HEK293 (cell line): ENCODE measurements at regions not wholly inside any gene's neighbourhood (a gene's known extent, or its start where the extent isn't known, plus 50 kb on each side); places are given as distances from the start of the nearest gene placed in this dataset.

ENCODE experiments used
- CTCF ChIA-PET: fragments of 350-600 bp; formaldehyde crosslinking; extraction: SDS; loops from one replicate; lab custom pipeline; 2021; ENCODE audit warnings: antibody characterized with exemption; lab: Yijun Ruan, JAX
- POLR2A ChIA-PET: fragments of 300-600 bp; formaldehyde crosslinking; extraction: SDS; loops from one replicate; lab custom pipeline; 2020; ENCODE audit warnings: antibody characterized with exemption, inconsistent platforms; lab: Yijun Ruan, JAX
- H3K27ac ChIP-seq: fragments of 200-500 bp; sonication (Bioruptor generic); 2 replicates; pipeline ENCODE4 v1.5.1; 2014; ENCODE audit warnings: low read depth, low read length, control low read depth, inconsistent platforms; ENCODE audit errors: extremely low read depth
- H3K36me3 ChIP-seq, 2 experiments: fragments of 200-500 bp in 1 of 2; sonication (Bioruptor generic) in 1 of 2; 1 replicate in 1 of 2; 2 replicates in 1 of 2; pipeline ENCODE4 v1.5.1; 2014 to 2017; ENCODE audit warnings: inconsistent platforms in 2 of 2, low read length in 2 of 2; ENCODE audit not compliant: control insufficient read depth in 2 of 2, insufficient read depth in 1 of 2
- H3K4me1 ChIP-seq: fragments of 200-500 bp; sonication (Bioruptor generic); 2 replicates; pipeline ENCODE4 v1.5.1; 2014; ENCODE audit warnings: mild to moderate bottlenecking, low read length, inconsistent platforms; ENCODE audit not compliant: control insufficient read depth, insufficient read depth
- H3K4me3 ChIP-seq: 2 replicates; pipeline ENCODE4 v1.5.1; 2011; ENCODE audit warnings: low read depth, mild to moderate bottlenecking, control low read depth, low read length, moderate library complexity
- H3K9me3 ChIP-seq: fragments of 200-500 bp; sonication (Bioruptor generic); 2 replicates; pipeline ENCODE4 v1.5.1; 2014; ENCODE audit warnings: low read depth, low read length, inconsistent platforms; ENCODE audit not compliant: control insufficient read depth, insufficient read depth
- BCL11A ChIP-seq: fragments of 450-650 bp; formaldehyde crosslinking; IDR thresholded peaks from 2 replicates; pipeline ENCODE4 v1.5.1; 2016; ENCODE audit warnings: low read depth, missing biosample characterization, missing genetic modification characterization
- EGR2 ChIP-seq: fragments of 450-650 bp; formaldehyde crosslinking; IDR thresholded peaks from 2 replicates; pipeline ENCODE4 v1.5.1; 2016; ENCODE audit warnings: low read depth, missing biosample characterization, missing genetic modification characterization
- IKZF3 ChIP-seq: fragments of 450-650 bp; IDR thresholded peaks from 2 replicates; pipeline ENCODE4 v1.5.0; 2018; ENCODE audit warnings: missing biosample characterization, mild to moderate bottlenecking, missing genetic modification characterization, moderate library complexity
- SP3 ChIP-seq: fragments of 450-650 bp; formaldehyde crosslinking; IDR thresholded peaks from 2 replicates; pipeline ENCODE4 v1.5.1; 2016; ENCODE audit warnings: missing biosample characterization, missing genetic modification characterization
- ZIC2 ChIP-seq: fragments of 450-650 bp; formaldehyde crosslinking; IDR thresholded peaks from 2 replicates; pipeline ENCODE4 v1.5.1; 2016; ENCODE audit warnings: missing biosample characterization, missing genetic modification characterization
- ZNF133 ChIP-seq: fragments of 450-650 bp; formaldehyde crosslinking; IDR thresholded peaks from 2 replicates; pipeline ENCODE4 v1.5.1; 2016; ENCODE audit warnings: missing biosample characterization, missing genetic modification characterization
- ZNF140 ChIP-seq: fragments of 450-650 bp; formaldehyde crosslinking; IDR thresholded peaks from 2 replicates; pipeline ENCODE4 v1.5.1; 2016; ENCODE audit warnings: missing biosample characterization, missing genetic modification characterization
- ZNF16 ChIP-seq: fragments of 450-650 bp; formaldehyde crosslinking; IDR thresholded peaks from 2 replicates; pipeline ENCODE4 v1.5.1; 2016; ENCODE audit warnings: low read depth, missing biosample characterization, missing genetic modification characterization
- ZNF19 ChIP-seq: fragments of 450-650 bp; formaldehyde crosslinking; IDR thresholded peaks from 2 replicates; pipeline ENCODE4; 2016; ENCODE audit warnings: missing biosample characterization, missing genetic modification characterization, low read depth
- ZNF23 ChIP-seq: fragments of 450-650 bp; formaldehyde crosslinking; IDR thresholded peaks from 2 replicates; pipeline ENCODE4 v1.5.1; 2016; ENCODE audit warnings: missing biosample characterization, missing genetic modification characterization, borderline replicate concordance
- ZNF335 ChIP-seq: fragments of 450-650 bp; formaldehyde crosslinking; conservative IDR thresholded peaks from 2 replicates; pipeline ENCODE4 v1.5.1; 2016; ENCODE audit warnings: missing biosample characterization, missing genetic modification characterization
- ZNF394 ChIP-seq: fragments of 450-650 bp; formaldehyde crosslinking; IDR thresholded peaks from 2 replicates; pipeline ENCODE4 v1.5.1; 2016; ENCODE audit warnings: missing biosample characterization, missing genetic modification characterization, mild to moderate bottlenecking, moderate library complexity, borderline replicate concordance
- ZNF529 ChIP-seq: fragments of 450-650 bp; formaldehyde crosslinking; IDR thresholded peaks from 2 replicates; pipeline ENCODE4 v1.5.1; 2017; ENCODE audit warnings: missing genetic modification characterization, missing biosample characterization; ENCODE audit not compliant: insufficient replicate concordance
- ZNF701 ChIP-seq: fragments of 450-650 bp; formaldehyde crosslinking; IDR thresholded peaks from 2 replicates; pipeline ENCODE4 v1.5.1; 2016; ENCODE audit warnings: missing biosample characterization, missing genetic modification characterization
- TF ChIP-seq, protein P1 (sequence below): fragments of 450-650 bp; IDR thresholded peaks from 2 replicates; pipeline ENCODE4 v1.5.1; 2018; ENCODE audit warnings: missing biosample characterization, mild to moderate bottlenecking, missing genetic modification characterization
- TF ChIP-seq, protein P2 (sequence below): fragments of 450-650 bp; formaldehyde crosslinking; IDR thresholded peaks from 2 replicates; pipeline ENCODE4 v1.5.1; 2016; ENCODE audit warnings: missing biosample characterization, missing genetic modification characterization
- TF ChIP-seq, protein P3 (sequence below): fragments of 450-650 bp; formaldehyde crosslinking; IDR thresholded peaks from 2 replicates; pipeline ENCODE4 v1.5.1; 2016; ENCODE audit warnings: missing biosample characterization, missing genetic modification characterization
- TF ChIP-seq, protein P4 (sequence below): fragments of 450-650 bp; formaldehyde crosslinking; conservative IDR thresholded peaks from 2 replicates; pipeline ENCODE4 v1.5.1; 2016; ENCODE audit warnings: low read depth, missing biosample characterization, missing genetic modification characterization
- TF ChIP-seq, protein P5 (sequence below): fragments of 450-650 bp; formaldehyde crosslinking; IDR thresholded peaks from 2 replicates; pipeline ENCODE4 v1.5.1; 2016; ENCODE audit warnings: missing biosample characterization, missing genetic modification characterization

DNA sequence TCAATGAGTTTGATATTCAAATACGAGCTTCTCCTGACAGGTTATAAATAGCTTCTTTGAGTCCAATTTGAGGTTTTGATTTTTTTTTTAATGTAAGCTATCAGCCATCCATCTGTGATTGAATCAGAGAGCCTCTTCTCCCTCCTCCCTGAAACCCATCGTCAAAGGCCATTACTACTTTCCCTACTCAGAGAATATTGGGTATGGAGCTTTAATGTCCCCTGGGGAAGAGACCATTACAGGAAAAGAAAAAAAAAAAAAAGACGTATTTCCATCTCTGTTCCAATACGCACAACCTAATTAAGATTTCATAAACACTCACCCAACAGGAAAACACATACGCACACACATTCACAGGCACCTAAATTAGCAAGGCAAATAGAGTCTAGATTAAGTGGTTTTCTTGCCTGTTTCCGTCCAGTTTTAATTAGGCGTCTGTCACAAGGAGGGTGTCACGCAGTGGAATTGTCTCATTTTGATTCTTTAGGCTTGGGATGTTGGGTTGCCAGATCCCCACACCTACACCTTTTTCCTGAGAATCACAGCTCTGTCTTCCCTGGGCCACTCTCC lies 194.3 kb upstream of the RPL38 start:
- Histone ChIP-seq H3K36me3 (no peaks in the 10 kb centered on the region), H3K27ac (no peak overlapping the region), H3K9me3 (no peaks in the 10 kb centered on the region), H3K4me1 (no peaks in the 10 kb centered on the region), H3K4me3 (no peak overlapping the region)
- TF ChIP-seq ZNF394 (tag by site-specific recombination), result no peak
- TF ChIP-seq, protein P1, sequence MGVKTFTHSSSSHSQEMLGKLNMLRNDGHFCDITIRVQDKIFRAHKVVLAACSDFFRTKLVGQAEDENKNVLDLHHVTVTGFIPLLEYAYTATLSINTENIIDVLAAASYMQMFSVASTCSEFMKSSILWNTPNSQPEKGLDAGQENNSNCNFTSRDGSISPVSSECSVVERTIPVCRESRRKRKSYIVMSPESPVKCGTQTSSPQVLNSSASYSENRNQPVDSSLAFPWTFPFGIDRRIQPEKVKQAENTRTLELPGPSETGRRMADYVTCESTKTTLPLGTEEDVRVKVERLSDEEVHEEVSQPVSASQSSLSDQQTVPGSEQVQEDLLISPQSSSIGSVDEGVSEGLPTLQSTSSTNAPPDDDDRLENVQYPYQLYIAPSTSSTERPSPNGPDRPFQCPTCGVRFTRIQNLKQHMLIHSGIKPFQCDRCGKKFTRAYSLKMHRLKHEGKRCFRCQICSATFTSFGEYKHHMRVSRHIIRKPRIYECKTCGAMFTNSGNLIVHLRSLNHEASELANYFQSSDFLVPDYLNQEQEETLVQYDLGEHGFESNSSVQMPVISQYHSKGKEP (tag by site-specific recombination), result no peak
- TF ChIP-seq ZNF529 (tag by site-specific recombination), result no peak
- TF ChIP-seq ZNF133 (tag by site-specific recombination), result no peak
- TF ChIP-seq ZNF19, result no peak
- TF ChIP-seq, protein P2, sequence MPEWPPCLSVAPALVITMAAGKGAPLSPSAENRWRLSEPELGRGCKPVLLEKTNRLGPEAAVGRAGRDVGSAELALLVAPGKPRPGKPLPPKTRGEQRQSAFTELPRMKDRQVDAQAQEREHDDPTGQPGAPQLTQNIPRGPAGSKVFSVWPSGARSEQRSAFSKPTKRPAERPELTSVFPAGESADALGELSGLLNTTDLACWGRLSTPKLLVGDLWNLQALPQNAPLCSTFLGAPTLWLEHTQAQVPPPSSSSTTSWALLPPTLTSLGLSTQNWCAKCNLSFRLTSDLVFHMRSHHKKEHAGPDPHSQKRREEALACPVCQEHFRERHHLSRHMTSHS (tag by site-specific recombination), result no peak
- TF ChIP-seq, protein P3, sequence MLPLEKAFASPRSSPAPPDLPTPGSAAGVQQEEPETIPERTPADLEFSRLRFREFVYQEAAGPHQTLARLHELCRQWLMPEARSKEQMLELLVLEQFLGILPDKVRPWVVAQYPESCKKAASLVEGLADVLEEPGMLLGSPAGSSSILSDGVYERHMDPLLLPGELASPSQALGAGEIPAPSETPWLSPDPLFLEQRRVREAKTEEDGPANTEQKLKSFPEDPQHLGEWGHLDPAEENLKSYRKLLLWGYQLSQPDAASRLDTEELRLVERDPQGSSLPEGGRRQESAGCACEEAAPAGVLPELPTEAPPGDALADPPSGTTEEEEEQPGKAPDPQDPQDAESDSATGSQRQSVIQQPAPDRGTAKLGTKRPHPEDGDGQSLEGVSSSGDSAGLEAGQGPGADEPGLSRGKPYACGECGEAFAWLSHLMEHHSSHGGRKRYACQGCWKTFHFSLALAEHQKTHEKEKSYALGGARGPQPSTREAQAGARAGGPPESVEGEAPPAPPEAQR (tag by site-specific recombination), result no peak
- no peak for TF ChIP-seq ZIC2 (tag by site-specific recombination)
- no peak for TF ChIP-seq ZNF335 (tag by site-specific recombination)
- TF ChIP-seq IKZF3 (tag by site-specific recombination), result no peak
- no peak for TF ChIP-seq ZNF701 (tag by site-specific recombination)
- no peak for TF ChIP-seq ZNF16
- no peak for TF ChIP-seq ZNF140 (tag by site-specific recombination)
- TF ChIP-seq EGR2 (tag by site-specific recombination), result no peak
- no peak for TF ChIP-seq BCL11A
- ChIA-PET POLR2A (no interaction called here), CTCF (interaction anchor here (0.6 to 2.0 kb wide), 6 partner anchors 11 to 769 kb away, joined by 3 to 9 read pairs (median 4); no protein-coding TSS in a partner anchor)

DNA sequence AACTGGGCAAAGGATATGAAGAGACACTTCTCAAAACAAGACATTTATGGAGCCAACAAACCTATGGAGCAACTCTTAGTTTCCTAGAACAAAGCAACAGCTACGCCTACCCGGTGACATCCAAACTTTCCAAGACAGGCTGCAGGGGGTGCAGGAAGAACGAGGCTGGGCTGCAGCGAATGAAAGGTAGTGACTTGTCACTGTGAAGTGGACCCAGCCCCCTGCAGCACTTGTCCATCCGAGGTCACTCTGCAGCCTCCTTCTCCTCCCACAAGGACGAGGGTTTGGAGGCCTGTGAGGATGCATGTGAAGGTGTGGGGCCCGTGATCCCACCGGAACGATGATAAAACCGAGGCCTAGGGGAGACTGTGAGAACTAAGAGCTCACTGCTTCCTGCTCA lies 192.6 kb upstream of the RPL38 start:
- TF ChIP-seq ZNF23 (tag by site-specific recombination) (no peak), SP3 (tag by site-specific recombination) (no peak)
- TF ChIP-seq, protein P4, sequence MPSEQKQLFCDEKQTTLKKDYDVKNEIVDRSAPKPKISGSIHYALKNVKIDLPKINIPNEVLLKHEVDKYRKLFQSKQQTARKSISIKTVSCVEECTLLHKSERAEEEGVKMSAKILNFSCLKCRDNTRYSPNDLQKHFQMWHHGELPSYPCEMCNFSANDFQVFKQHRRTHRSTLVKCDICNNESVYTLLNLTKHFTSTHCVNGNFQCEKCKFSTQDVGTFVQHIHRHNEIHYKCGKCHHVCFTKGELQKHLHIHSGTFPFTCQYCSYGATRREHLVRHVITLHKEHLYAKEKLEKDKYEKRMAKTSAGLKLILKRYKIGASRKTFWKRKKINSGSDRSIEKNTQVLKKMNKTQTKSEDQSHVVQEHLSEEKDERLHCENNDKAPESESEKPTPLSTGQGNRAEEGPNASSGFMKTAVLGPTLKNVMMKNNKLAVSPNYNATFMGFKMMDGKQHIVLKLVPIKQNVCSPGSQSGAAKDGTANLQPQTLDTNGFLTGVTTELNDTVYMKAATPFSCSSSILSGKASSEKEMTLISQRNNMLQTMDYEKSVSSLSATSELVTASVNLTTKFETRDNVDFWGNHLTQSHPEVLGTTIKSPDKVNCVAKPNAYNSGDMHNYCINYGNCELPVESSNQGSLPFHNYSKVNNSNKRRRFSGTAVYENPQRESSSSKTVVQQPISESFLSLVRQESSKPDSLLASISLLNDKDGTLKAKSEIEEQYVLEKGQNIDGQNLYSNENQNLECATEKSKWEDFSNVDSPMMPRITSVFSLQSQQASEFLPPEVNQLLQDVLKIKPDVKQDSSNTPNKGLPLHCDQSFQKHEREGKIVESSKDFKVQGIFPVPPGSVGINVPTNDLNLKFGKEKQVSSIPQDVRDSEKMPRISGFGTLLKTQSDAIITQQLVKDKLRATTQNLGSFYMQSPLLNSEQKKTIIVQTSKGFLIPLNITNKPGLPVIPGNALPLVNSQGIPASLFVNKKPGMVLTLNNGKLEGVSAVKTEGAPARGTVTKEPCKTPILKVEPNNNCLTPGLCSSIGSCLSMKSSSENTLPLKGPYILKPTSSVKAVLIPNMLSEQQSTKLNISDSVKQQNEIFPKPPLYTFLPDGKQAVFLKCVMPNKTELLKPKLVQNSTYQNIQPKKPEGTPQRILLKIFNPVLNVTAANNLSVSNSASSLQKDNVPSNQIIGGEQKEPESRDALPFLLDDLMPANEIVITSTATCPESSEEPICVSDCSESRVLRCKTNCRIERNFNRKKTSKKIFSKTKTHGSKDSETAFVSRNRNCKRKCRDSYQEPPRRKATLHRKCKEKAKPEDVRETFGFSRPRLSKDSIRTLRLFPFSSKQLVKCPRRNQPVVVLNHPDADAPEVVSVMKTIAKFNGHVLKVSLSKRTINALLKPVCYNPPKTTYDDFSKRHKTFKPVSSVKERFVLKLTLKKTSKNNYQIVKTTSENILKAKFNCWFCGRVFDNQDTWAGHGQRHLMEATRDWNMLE (tag by site-specific recombination), result no peak
- TF ChIP-seq, protein P5, sequence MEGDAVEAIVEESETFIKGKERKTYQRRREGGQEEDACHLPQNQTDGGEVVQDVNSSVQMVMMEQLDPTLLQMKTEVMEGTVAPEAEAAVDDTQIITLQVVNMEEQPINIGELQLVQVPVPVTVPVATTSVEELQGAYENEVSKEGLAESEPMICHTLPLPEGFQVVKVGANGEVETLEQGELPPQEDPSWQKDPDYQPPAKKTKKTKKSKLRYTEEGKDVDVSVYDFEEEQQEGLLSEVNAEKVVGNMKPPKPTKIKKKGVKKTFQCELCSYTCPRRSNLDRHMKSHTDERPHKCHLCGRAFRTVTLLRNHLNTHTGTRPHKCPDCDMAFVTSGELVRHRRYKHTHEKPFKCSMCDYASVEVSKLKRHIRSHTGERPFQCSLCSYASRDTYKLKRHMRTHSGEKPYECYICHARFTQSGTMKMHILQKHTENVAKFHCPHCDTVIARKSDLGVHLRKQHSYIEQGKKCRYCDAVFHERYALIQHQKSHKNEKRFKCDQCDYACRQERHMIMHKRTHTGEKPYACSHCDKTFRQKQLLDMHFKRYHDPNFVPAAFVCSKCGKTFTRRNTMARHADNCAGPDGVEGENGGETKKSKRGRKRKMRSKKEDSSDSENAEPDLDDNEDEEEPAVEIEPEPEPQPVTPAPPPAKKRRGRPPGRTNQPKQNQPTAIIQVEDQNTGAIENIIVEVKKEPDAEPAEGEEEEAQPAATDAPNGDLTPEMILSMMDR (tag by site-specific recombination), result no peak
- Histone ChIP-seq H3K4me3 (no peak overlapping the region), H3K9me3 (no peaks in the 10 kb centered on the region), H3K27ac (no peak overlapping the region), H3K36me3 (no peaks in the 10 kb centered on the region), H3K4me1 (no peaks in the 10 kb centered on the region)
- ChIA-PET CTCF (interaction anchor here (0.7 to 1.8 kb wide), 3 partner anchors 13 to 63 kb away, joined by 3 to 11 read pairs (median 3); no protein-coding TSS in a partner anchor), POLR2A (no interaction called here)
